HG03045 (cell line): ENCODE measurements at regions not wholly inside any gene's neighbourhood (a gene's known extent, or its start where the extent isn't known, plus 50 kb on each side); places are given as distances from the start of the nearest gene placed in this dataset.

ENCODE experiments used
- ATAC-seq: cut with Tn5 transposase; IDR thresholded peaks from one replicate; pipeline ENCODE4 v1.9.1; 2021; ENCODE audit warnings: mild to moderate bottlenecking, moderate library complexity; ENCODE audit not compliant: unreplicated experiment

GRCh38 chr17:74098136-74099024 is 105.1 kb upstream of the RPL38 start:
- no peak for ATAC-seq

GRCh38 chr17:74099442-74100340 is 103.8 kb upstream of the RPL38 start:
- ATAC-seq, result no peak

GRCh38 chr17:74104921-74105320 is 98.6 kb upstream of the RPL38 start:
- no peak for ATAC-seq

GRCh38 chr17:74107107-74107506 is 96.4 kb upstream of the RPL38 start:
- ATAC-seq, result no peak

- ATAC-seq, result no peak
Measured at GRCh38 chr17:74108126-74108705, 95.3 kb upstream of the RPL38 start.

GRCh38 chr17:74110467-74110866 is 93.0 kb upstream of the RPL38 start:
- no peak for ATAC-seq

GRCh38 chr17:74113326-74113725 is 90.2 kb upstream of the RPL38 start:
- no peak for ATAC-seq

- no peak for ATAC-seq
Measured at GRCh38 chr17:74113952-74114351, 89.5 kb upstream of the RPL38 start.

- no peak for ATAC-seq
Measured at GRCh38 chr17:74114881-74115470, 88.5 kb upstream of the RPL38 start.

GRCh38 chr17:74115586-74115985 is 87.9 kb upstream of the RPL38 start:
- ATAC-seq, result no peak

- ATAC-seq, result no peak
Measured at GRCh38 chr17:74116087-74116717, 87.3 kb upstream of the RPL38 start.

- no peak for ATAC-seq
Measured at GRCh38 chr17:74117087-74117698, 86.3 kb upstream of the RPL38 start.

- no peak for ATAC-seq
Measured at GRCh38 chr17:74117999-74118421, 85.5 kb upstream of the RPL38 start.

GRCh38 chr17:74118504-74118903 is 85.0 kb upstream of the RPL38 start:
- no peak for ATAC-seq

- no peak for ATAC-seq
Measured at GRCh38 chr17:74119049-74119580, 84.4 kb upstream of the RPL38 start.

GRCh38 chr17:74119965-74120364 is 83.5 kb upstream of the RPL38 start:
- no peak for ATAC-seq

GRCh38 chr17:74123350-74123749 is 80.1 kb upstream of the RPL38 start:
- ATAC-seq, result no peak

GRCh38 chr17:74123866-74124444 is 79.5 kb upstream of the RPL38 start:
- ATAC-seq, result no peak

GRCh38 chr17:74125156-74125555 is 78.3 kb upstream of the RPL38 start:
- ATAC-seq, result no peak
